A673 (cell line): ENCODE measurements at regions not wholly inside any gene's neighbourhood (a gene's known extent, or its start where the extent isn't known, plus 50 kb on each side); places are given as distances from the start of the nearest gene placed in this dataset.

Experiments
- BruUV-seq: library from RNA; stranded (reverse); fragments of 400-500 nt; replicated peaks from 2 replicates; lab custom pipeline; 2021; lab: Mats Ljungman, UMichigan
- CTCF ChIA-PET: fragments of 300-600 bp; sonication (Branson Sonifier 250); formaldehyde crosslinking; loops from one replicate; lab custom pipeline; 2022; ENCODE audit warnings: antibody characterized with exemption; lab: Charles Lee
- POLR2A ChIA-PET: fragments of 300-600 bp; sonication (Branson Sonifier 250); formaldehyde crosslinking; loops from one replicate; lab custom pipeline; 2022; ENCODE audit warnings: antibody characterized with exemption; ENCODE audit not compliant: low non-redundant PET; lab: Charles Lee
- DNase-seq: peaks from one replicate; pipeline ENCODE4 v3.0.0-alpha.2; 2015; ENCODE audit warnings: low spot score
- H3K27ac ChIP-seq: fragments of 200-600 bp; sonication (generic); 2 replicates; pipeline ENCODE4 v1.5.1; 2016; ENCODE audit warnings: mixed run types, low read depth, mild to moderate bottlenecking, mixed read lengths, antibody characterized with exemption, low read length; ENCODE audit not compliant: poor library complexity, severe bottlenecking
- H3K27me3 ChIP-seq: fragments of 200-600 bp; sonication (generic); replicated peaks from 2 replicates; pipeline ENCODE4 v1.6.1; 2017; ENCODE audit warnings: mixed run types, low read depth, mild to moderate bottlenecking, mixed read lengths, antibody characterized with exemption, low read length; ENCODE audit not compliant: insufficient read depth, poor library complexity
- H3K36me3 ChIP-seq: fragments of 200-600 bp; sonication (generic); 2 replicates; pipeline ENCODE4 v1.6.1; 2016; ENCODE audit warnings: mixed run types, mild to moderate bottlenecking, mixed read lengths, antibody characterized with exemption, low read length; ENCODE audit not compliant: insufficient read depth, poor library complexity, severe bottlenecking
- H3K4me1 ChIP-seq: fragments of 200-600 bp; sonication (generic); 2 replicates; pipeline ENCODE4 v1.6.1; 2017; ENCODE audit warnings: mixed run types, mild to moderate bottlenecking, mixed read lengths, antibody characterized with exemption, low read length; ENCODE audit not compliant: insufficient read depth, poor library complexity, severe bottlenecking
- H3K4me3 ChIP-seq: fragments of 200-600 bp; sonication (generic); 2 replicates; pipeline ENCODE4 v1.5.1; 2016; ENCODE audit warnings: low read depth, mixed run types, mild to moderate bottlenecking, mixed read lengths, low read length; ENCODE audit not compliant: poor library complexity, severe bottlenecking
- H3K9me3 ChIP-seq: fragments of 200-600 bp; sonication (generic); 2 replicates; pipeline ENCODE4 v1.6.1; 2016; ENCODE audit warnings: mixed run types, low read depth, mild to moderate bottlenecking, mixed read lengths, antibody characterized with exemption, low read length; ENCODE audit not compliant: poor library complexity, severe bottlenecking
- CTCF ChIP-seq: fragments of 300-800, 200-600 bp; sonication (generic); conservative IDR thresholded peaks from 2 replicates; pipeline ENCODE4 v1.5.1; 2017; ENCODE audit warnings: low read depth, mild to moderate bottlenecking, antibody characterized with exemption, low read length, moderate library complexity, mixed read lengths
- EZH2 ChIP-seq: fragments of 200-600 bp; sonication (generic); IDR thresholded peaks from 2 replicates; pipeline ENCODE4 v1.6.1; 2017; ENCODE audit warnings: borderline replicate concordance, low read depth, mild to moderate bottlenecking, mixed read lengths, antibody characterized with exemption, low read length; ENCODE audit not compliant: poor library complexity, severe bottlenecking
- intact Hi-C: fragments of 100-400 bp; cut with micrococcal nuclease; formaldehyde crosslinking; loops from one replicate; pipeline ENCODE4 v1.10.0; 2022; ENCODE audit not compliant: unreplicated experiment

GRCh38 chr10:111186358-111186757, 109.5 kb downstream of the ADRA2A start:
- no TSS peak for BruUV-seq
- Histone ChIP-seq H3K27ac (no peak overlapping the region), H3K27me3 (peaks cover 29% of the 10 kb centered on the region), H3K36me3 (no peaks in the 10 kb centered on the region), H3K4me3 (no peak overlapping the region), H3K4me1 (no peaks in the 10 kb centered on the region), H3K9me3 (no peaks in the 10 kb centered on the region)
- ChIA-PET POLR2A (no interaction called here), CTCF (no interaction called here)
- no peak for TF ChIP-seq EZH2
- TF ChIP-seq CTCF = no peak
- no peak for DNase-seq
- intact Hi-C loops = no loop called here

- Histone ChIP-seq H3K36me3 (no peaks in the 10 kb centered on the region), H3K4me1 (no peaks in the 10 kb centered on the region), H3K9me3 (no peaks in the 10 kb centered on the region), H3K27ac (no peak overlapping the region), H3K4me3 (no peak overlapping the region), H3K27me3 (peaks cover 31% of the 10 kb centered on the region)
- intact Hi-C loops = no loop called here
- BruUV-seq = no TSS peak
- ChIA-PET CTCF (no interaction called here), POLR2A (no interaction called here)
- DNase-seq = no peak
- TF ChIP-seq EZH2 (no peak), CTCF (no peak)
Observed at GRCh38 chr10:111187096-111187495, 110.3 kb downstream of the ADRA2A start.

- no TSS peak for BruUV-seq
Observed at GRCh38 chr10:111199587-111199986, 122.8 kb downstream of the ADRA2A start.

More at GRCh38 chr10:111199587-111199986, 122.8 kb downstream of the ADRA2A start:
- peaks cover 4% of the 10 kb centered on the region for H3K9me3 ChIP-seq
- H3K4me1 ChIP-seq = no peaks in the 10 kb centered on the region
- H3K4me3 ChIP-seq = no peak overlapping the region
- intact Hi-C loops = no loop called here
- H3K36me3 ChIP-seq = no peaks in the 10 kb centered on the region
- no peak overlapping the region for H3K27ac ChIP-seq
- CTCF ChIA-PET = no interaction called here
- DNase-seq = no peak
- H3K27me3 ChIP-seq = peaks cover 5% of the 10 kb centered on the region
- no peak for TF ChIP-seq CTCF
- no peak for TF ChIP-seq EZH2
- POLR2A ChIA-PET = no interaction called here
